IPS-20b (cell line): ENCODE measurements at regions not wholly inside any gene's neighbourhood (a gene's known extent, or its start where the extent isn't known, plus 50 kb on each side); places are given as distances from the start of the nearest gene placed in this dataset.

Experiments
- H3K27ac ChIP-seq: one replicate; pipeline ENCODE4 v1.5.1; 2013; ENCODE audit warnings: low read length
- H3K27me3 ChIP-seq: 2 replicates; pipeline ENCODE4 v1.6.1; 2013; ENCODE audit warnings: mild to moderate bottlenecking, low read length, inconsistent platforms; ENCODE audit not compliant: insufficient read depth
- H3K36me3 ChIP-seq: 2 replicates; pipeline ENCODE4 v1.6.1; 2013; ENCODE audit warnings: low read depth, mild to moderate bottlenecking, inconsistent platforms, low read length, moderate library complexity; ENCODE audit not compliant: insufficient read depth
- H3K4me1 ChIP-seq: 2 replicates; pipeline ENCODE4 v1.6.1; 2013; ENCODE audit warnings: mild to moderate bottlenecking, control low read depth, inconsistent platforms, low read length, moderate library complexity; ENCODE audit not compliant: insufficient read depth
- H3K4me3 ChIP-seq: 2 replicates; pipeline ENCODE4 v1.5.1; 2013; ENCODE audit warnings: mild to moderate bottlenecking, low read length, inconsistent platforms
- H3K9ac ChIP-seq: 2 replicates; pipeline ENCODE4 v1.6.1; 2013; ENCODE audit warnings: low read depth, mild to moderate bottlenecking, inconsistent platforms, low read length, moderate library complexity
- H3K9me3 ChIP-seq: 2 replicates; pipeline ENCODE4 v1.6.1; 2013; ENCODE audit warnings: mild to moderate bottlenecking, low read depth, low read length, inconsistent platforms; ENCODE audit not compliant: insufficient read depth

- Histone ChIP-seq H3K4me1 (no peaks in the 10 kb centered on the region), H3K36me3 (no peaks in the 10 kb centered on the region), H3K27me3 (no peaks in the 10 kb centered on the region), H3K4me3 (no peak overlapping the region), H3K27ac (no peak overlapping the region), H3K9me3 (peaks cover 14% of the 10 kb centered on the region), H3K9ac (no peak overlapping the region)
Observed at GRCh38 chr2:42867093-42868065, 75.0 kb upstream of the HAAO start.

GRCh38 chr2:42865884-42866881 lies 73.8 kb upstream of the HAAO start:
- no peaks in the 10 kb centered on the region for H3K4me1 ChIP-seq
- H3K9ac ChIP-seq: no peak overlapping the region
- no peaks in the 10 kb centered on the region for H3K27me3 ChIP-seq
- no peaks in the 10 kb centered on the region for H3K36me3 ChIP-seq
- no peak overlapping the region for H3K4me3 ChIP-seq
- H3K9me3 ChIP-seq: peaks cover 14% of the 10 kb centered on the region
- no peak overlapping the region for H3K27ac ChIP-seq

- H3K27me3 ChIP-seq: no peaks in the 10 kb centered on the region
- H3K4me3 ChIP-seq: no peak overlapping the region
- peaks cover 14% of the 10 kb centered on the region for H3K9me3 ChIP-seq
- H3K36me3 ChIP-seq: no peaks in the 10 kb centered on the region
- no peaks in the 10 kb centered on the region for H3K4me1 ChIP-seq
- no peak overlapping the region for H3K9ac ChIP-seq
- H3K27ac ChIP-seq: no peak overlapping the region
Observed at GRCh38 chr2:42864641-42865280, 72.4 kb upstream of the HAAO start.

- Histone ChIP-seq H3K27me3 (no peaks in the 10 kb centered on the region), H3K36me3 (no peaks in the 10 kb centered on the region), H3K27ac (no peak overlapping the region), H3K4me3 (no peak overlapping the region), H3K9ac (no peak overlapping the region), H3K9me3 (peaks cover 10% of the 10 kb centered on the region), H3K4me1 (no peaks in the 10 kb centered on the region)
Observed at GRCh38 chr2:42864222-42864621, 71.8 kb upstream of the HAAO start.

GRCh38 chr2:42863751-42864150 lies 71.4 kb upstream of the HAAO start:
- no peaks in the 10 kb centered on the region for H3K36me3 ChIP-seq
- H3K27ac ChIP-seq: no peak overlapping the region
- H3K4me3 ChIP-seq: no peak overlapping the region
- H3K9ac ChIP-seq: no peak overlapping the region
- no peaks in the 10 kb centered on the region for H3K4me1 ChIP-seq
- H3K27me3 ChIP-seq: no peaks in the 10 kb centered on the region
- H3K9me3 ChIP-seq: peaks cover 5% of the 10 kb centered on the region

- no peaks in the 10 kb centered on the region for H3K36me3 ChIP-seq
- H3K4me1 ChIP-seq: no peaks in the 10 kb centered on the region
- H3K4me3 ChIP-seq: no peak overlapping the region
- no peak overlapping the region for H3K27ac ChIP-seq
- H3K27me3 ChIP-seq: no peaks in the 10 kb centered on the region
- 0 out of 2 replicates have a peak, but pooled peaks cover 1% of the 10 kb centered on the region for H3K9me3 ChIP-seq
- no peak overlapping the region for H3K9ac ChIP-seq
Observed at GRCh38 chr2:42863320-42863719, 70.9 kb upstream of the HAAO start.

- Histone ChIP-seq H3K27ac (no peak overlapping the region), H3K9ac (no peak overlapping the region), H3K4me3 (no peak overlapping the region), H3K4me1 (no peaks in the 10 kb centered on the region), H3K36me3 (no peaks in the 10 kb centered on the region), H3K27me3 (no peaks in the 10 kb centered on the region), H3K9me3 (no peaks in the 10 kb centered on the region)
Observed at GRCh38 chr2:42862669-42863185, 70.3 kb upstream of the HAAO start.

GRCh38 chr2:42861321-42861720 lies 68.9 kb upstream of the HAAO start:
- H3K9me3 ChIP-seq: no peaks in the 10 kb centered on the region
- H3K27ac ChIP-seq: no peak overlapping the region
- H3K9ac ChIP-seq: no peak overlapping the region
- H3K4me3 ChIP-seq: no peak overlapping the region
- no peaks in the 10 kb centered on the region for H3K36me3 ChIP-seq
- no peaks in the 10 kb centered on the region for H3K27me3 ChIP-seq
- H3K4me1 ChIP-seq: no peaks in the 10 kb centered on the region

GRCh38 chr2:42860319-42861094 lies 68.1 kb upstream of the HAAO start:
- H3K4me3 ChIP-seq: no peak overlapping the region
- H3K4me1 ChIP-seq: no peaks in the 10 kb centered on the region
- H3K9ac ChIP-seq: no peak overlapping the region
- H3K27me3 ChIP-seq: no peaks in the 10 kb centered on the region
- no peak overlapping the region for H3K27ac ChIP-seq
- no peaks in the 10 kb centered on the region for H3K36me3 ChIP-seq
- H3K9me3 ChIP-seq: no peaks in the 10 kb centered on the region

GRCh38 chr2:42859791-42860190 lies 67.4 kb upstream of the HAAO start:
- no peak overlapping the region for H3K9ac ChIP-seq
- no peak overlapping the region for H3K4me3 ChIP-seq
- H3K27ac ChIP-seq: no peak overlapping the region
- H3K4me1 ChIP-seq: no peaks in the 10 kb centered on the region
- H3K9me3 ChIP-seq: no peaks in the 10 kb centered on the region
- H3K27me3 ChIP-seq: no peaks in the 10 kb centered on the region
- no peaks in the 10 kb centered on the region for H3K36me3 ChIP-seq
